HUDEP-2 (cell line): ENCODE measurements at regions not wholly inside any gene's neighbourhood (a gene's known extent, or its start where the extent isn't known, plus 50 kb on each side); places are given as distances from the start of the nearest gene placed in this dataset.

Source experiments
- DNase-seq, 76 experiments: peaks; one replicate each; lab custom pipeline; 2025; ENCODE audit not compliant: unreplicated experiment in 76 of 76; lab: John Stamatoyannopoulos, UW

- no peak for DNase-seq
Observed at GRCh38 chr7:108810756-108811385, 241.2 kb downstream of the DNAJB9 start.

- no peak for DNase-seq
Observed at GRCh38 chr7:108813251-108814014, 243.8 kb downstream of the DNAJB9 start.

GRCh38 chr7:108815815-108816214 lies 246.1 kb downstream of the DNAJB9 start:
- DNase-seq: no peak

- DNase-seq: no peak
Observed at GRCh38 chr7:108818742-108819141, 249.1 kb downstream of the DNAJB9 start.

- DNase-seq: no peak
Observed at GRCh38 chr7:108824840-108825580, 255.3 kb downstream of the DNAJB9 start.

GRCh38 chr7:108825581-108825909 lies 255.9 kb downstream of the DNAJB9 start:
- no peak for DNase-seq

- DNase-seq: no peak
Observed at GRCh38 chr7:108836256-108836655, 266.6 kb downstream of the DNAJB9 start.

- no peak for DNase-seq
Observed at GRCh38 chr7:108838198-108838597, 268.5 kb downstream of the DNAJB9 start.

- DNase-seq: no peak
Observed at GRCh38 chr7:108839076-108839475, 269.4 kb downstream of the DNAJB9 start.

- DNase-seq: no peak
Observed at GRCh38 chr7:108845951-108846350, 276.3 kb downstream of the DNAJB9 start.

- DNase-seq: no peak
Observed at GRCh38 chr7:108846471-108846870, 276.8 kb downstream of the DNAJB9 start.

- no peak for DNase-seq
Observed at GRCh38 chr7:108848486-108848885, 278.8 kb downstream of the DNAJB9 start.

GRCh38 chr7:108860615-108861014 lies 290.9 kb downstream of the DNAJB9 start:
- no peak for DNase-seq

- no peak for DNase-seq
Observed at GRCh38 chr7:108861071-108861470, 291.4 kb downstream of the DNAJB9 start.

GRCh38 chr7:108863227-108863848 lies 293.7 kb downstream of the DNAJB9 start:
- DNase-seq: no peak

- DNase-seq: no peak
Observed at GRCh38 chr7:108869070-108869469, 299.4 kb downstream of the DNAJB9 start.

GRCh38 chr7:108875139-108875538 lies 305.5 kb downstream of the DNAJB9 start:
- DNase-seq: peak in 16 of 76 experiments; percentile 0 to 20 (median 4)

GRCh38 chr7:108890862-108891261 lies 321.2 kb downstream of the DNAJB9 start:
- no peak for DNase-seq

- DNase-seq: no peak
Observed at GRCh38 chr7:108908456-108908855, 338.8 kb downstream of the DNAJB9 start.

GRCh38 chr7:108911016-108911415 lies 341.3 kb downstream of the DNAJB9 start:
- no peak for DNase-seq

- DNase-seq: no peak
Observed at GRCh38 chr7:108920490-108920889, 350.8 kb downstream of the DNAJB9 start.
